Glutamatergic neuron (in vitro differentiated cells): ENCODE measurements at regions not wholly inside any gene's neighbourhood (a gene's known extent, or its start where the extent isn't known, plus 50 kb on each side); places are given as distances from the start of the nearest gene placed in this dataset.
"Not testable (repeated sequence)": the region's sequence is repeated elsewhere in the genome, so short reads cannot be mapped to it uniquely, and the experiment has no call there.

Experiments used
- DNase-seq: peaks from one replicate; pipeline ENCODE4 v3.0.0; 2022
- H3K27ac Mint-ChIP-seq: one replicate; pipeline ENCODE4 v1.8.0; 2020; ENCODE audit warnings: mild to moderate bottlenecking, mixed read lengths, inconsistent platforms; ENCODE audit not compliant: unreplicated experiment
- H3K27me3 Mint-ChIP-seq: one replicate; pipeline ENCODE4 v1.8.0; 2020; ENCODE audit warnings: mild to moderate bottlenecking, moderate library complexity, mixed read lengths, inconsistent platforms; ENCODE audit not compliant: unreplicated experiment
- H3K36me3 Mint-ChIP-seq: one replicate; pipeline ENCODE4 v1.8.0; 2020; ENCODE audit warnings: mild to moderate bottlenecking, mixed read lengths, inconsistent platforms; ENCODE audit not compliant: unreplicated experiment
- H3K4me1 Mint-ChIP-seq: one replicate; pipeline ENCODE4 v1.8.0; 2020; ENCODE audit warnings: mild to moderate bottlenecking, low read depth, mixed read lengths, inconsistent platforms; ENCODE audit not compliant: unreplicated experiment
- H3K4me3 Mint-ChIP-seq: one replicate; pipeline ENCODE4 v1.8.0; 2020; ENCODE audit warnings: mild to moderate bottlenecking, mixed read lengths, inconsistent platforms; ENCODE audit not compliant: unreplicated experiment
- H3K9me3 Mint-ChIP-seq: one replicate; pipeline ENCODE4 v1.8.0; 2020; ENCODE audit warnings: mild to moderate bottlenecking, moderate library complexity, mixed read lengths, inconsistent platforms; ENCODE audit not compliant: unreplicated experiment
- CTCF ChIP-seq: fragments of 200-600 bp; sonication (generic); IDR thresholded peaks from one replicate; pipeline ENCODE4 v1.5.0; 2021; ENCODE audit not compliant: partially characterized antibody, unreplicated experiment

- H3K27me3 Mint-ChIP-seq = peaks cover 2% of the 10 kb centered on the region
Measured at GRCh38 chr16:29126616-29127015, 141.8 kb downstream of the LAT start.

DNA sequence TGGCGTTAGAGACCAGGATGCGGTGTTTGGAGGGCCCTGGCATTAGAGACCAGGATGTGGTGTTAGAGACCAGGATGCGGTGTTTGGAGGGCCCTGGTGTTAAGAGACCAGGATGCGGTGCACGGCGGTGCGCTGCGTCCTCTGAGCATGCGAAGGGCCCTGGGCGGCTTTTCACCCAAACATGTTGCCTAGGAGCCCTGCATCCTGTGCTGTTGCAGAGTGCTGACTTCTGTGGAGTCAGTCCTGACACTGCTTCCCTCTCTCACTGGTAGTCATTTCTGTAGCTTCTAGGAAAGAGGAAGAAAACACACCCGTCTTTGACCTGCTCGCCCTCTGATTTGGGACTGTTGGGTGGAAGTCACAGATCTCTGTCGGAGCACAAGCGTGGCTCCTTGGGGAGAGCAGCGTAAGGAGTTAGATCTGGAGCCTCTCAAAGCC lies 141.2 kb downstream of the LAT start:
- no peak overlapping the region for H3K4me3 Mint-ChIP-seq
- H3K9me3 Mint-ChIP-seq = peaks cover 2% of the 10 kb centered on the region
- no peaks in the 10 kb centered on the region for H3K4me1 Mint-ChIP-seq
- peaks cover 2% of the 10 kb centered on the region for H3K27me3 Mint-ChIP-seq
- no peak for TF ChIP-seq CTCF
- no peak for DNase-seq
- no peaks in the 10 kb centered on the region for H3K36me3 Mint-ChIP-seq
- no peak overlapping the region for H3K27ac Mint-ChIP-seq

More at GRCh38 chr16:29126616-29127015, 141.8 kb downstream of the LAT start:
- Mint-ChIP-seq H3K36me3 (no peaks in the 10 kb centered on the region), H3K27ac (no peak overlapping the region), H3K9me3 (peaks cover 2% of the 10 kb centered on the region), H3K4me3 (no peak overlapping the region), H3K4me1 (no peaks in the 10 kb centered on the region)
- DNase-seq = no peak
- TF ChIP-seq CTCF = no peak

DNA sequence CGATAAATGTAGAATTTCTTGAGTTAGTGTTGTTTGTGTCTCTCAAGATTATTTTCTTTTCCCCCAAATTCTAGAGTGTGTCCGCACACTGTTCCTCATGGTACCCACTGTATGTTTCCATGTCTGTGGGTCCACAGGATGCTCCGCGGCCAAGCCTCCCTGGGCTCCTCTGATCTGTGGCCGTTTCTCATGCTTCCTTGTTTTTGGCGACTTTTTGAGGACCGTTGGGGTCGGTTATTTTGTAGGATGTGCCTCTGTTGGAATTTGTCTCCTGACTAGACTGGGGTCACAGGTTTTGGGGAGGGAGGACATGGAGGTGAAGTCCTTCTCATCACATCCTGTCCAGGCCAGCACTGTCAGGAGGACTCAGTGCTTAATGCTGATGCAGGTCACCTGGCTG lies 140.0 kb downstream of the LAT start:
- no peak for TF ChIP-seq CTCF
- Mint-ChIP-seq H3K9me3 (peaks cover 2% of the 10 kb centered on the region), H3K27me3 (peaks cover 2% of the 10 kb centered on the region), H3K4me1 (no peaks in the 10 kb centered on the region), H3K36me3 (no peaks in the 10 kb centered on the region), H3K27ac (no peak overlapping the region), H3K4me3 (no peak overlapping the region)
- DNase-seq = no peak

DNA sequence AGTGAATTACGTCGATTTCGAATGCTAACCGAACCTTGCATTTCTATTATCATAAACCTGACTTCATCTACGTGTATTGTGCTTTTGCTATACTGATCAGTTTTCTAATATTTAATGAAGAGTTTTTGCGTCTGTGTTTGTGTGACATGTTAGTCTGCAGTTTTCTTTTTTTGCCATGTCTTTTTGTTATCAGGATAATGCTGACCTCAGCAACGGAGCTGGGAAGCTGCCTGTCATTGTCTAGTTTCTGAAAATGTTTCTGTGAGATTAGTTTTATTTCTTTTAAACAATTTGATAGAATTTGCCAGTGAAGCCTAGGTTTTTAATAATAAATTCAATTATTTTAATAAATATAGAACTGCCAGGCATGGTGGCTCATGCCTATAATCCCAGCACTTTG lies 139.3 kb downstream of the LAT start:
- H3K4me1 Mint-ChIP-seq, H3K27me3 Mint-ChIP-seq, DNase-seq, H3K36me3 Mint-ChIP-seq, H3K27ac Mint-ChIP-seq, H3K9me3 Mint-ChIP-seq, H3K4me3 Mint-ChIP-seq: not testable (repeated sequence)

GRCh38 chr16:29120680-29121079 lies 135.8 kb downstream of the LAT start:
- not testable (repeated sequence) for H3K36me3 Mint-ChIP-seq, H3K9me3 Mint-ChIP-seq, H3K4me1 Mint-ChIP-seq, H3K4me3 Mint-ChIP-seq, H3K27ac Mint-ChIP-seq, DNase-seq, H3K27me3 Mint-ChIP-seq

DNA sequence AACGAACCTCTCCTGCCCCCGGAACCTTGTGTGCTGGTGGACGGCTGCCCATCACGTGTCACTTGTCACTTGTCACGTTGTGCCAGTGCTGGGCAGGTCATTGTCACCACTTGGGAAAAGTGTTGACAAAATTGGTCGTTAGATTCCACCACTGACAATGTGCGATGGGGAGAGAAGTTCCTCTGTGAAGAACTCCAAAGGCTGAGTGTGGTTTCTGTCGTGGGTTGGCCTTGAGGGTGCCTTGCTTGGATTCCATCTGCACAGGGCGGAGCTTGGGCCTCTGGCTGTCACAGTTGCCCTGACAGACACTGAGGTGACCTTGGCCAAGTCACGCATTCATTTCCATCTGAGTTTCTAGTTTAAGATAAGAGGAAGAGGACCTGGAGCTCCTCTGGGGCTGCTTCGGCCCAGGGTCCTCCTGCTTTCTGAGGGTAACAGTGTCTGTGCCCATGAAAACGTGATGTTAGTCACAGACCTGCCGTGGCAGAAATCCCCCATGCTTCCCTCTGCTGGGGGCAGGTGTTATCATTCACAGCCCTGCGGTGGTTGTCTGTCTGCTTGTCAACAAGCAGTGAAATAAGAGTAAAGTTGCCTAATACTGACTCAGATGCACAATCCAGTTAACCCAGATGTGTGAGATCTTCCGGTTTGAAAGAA lies 133.6 kb downstream of the LAT start:
- H3K4me3 Mint-ChIP-seq, H3K36me3 Mint-ChIP-seq, H3K9me3 Mint-ChIP-seq, DNase-seq, H3K27me3 Mint-ChIP-seq, H3K27ac Mint-ChIP-seq, H3K4me1 Mint-ChIP-seq: not testable (repeated sequence)
